Fibroblast of mammary gland (primary cell): ENCODE measurements at regions not wholly inside any gene's neighbourhood (a gene's known extent, or its start where the extent isn't known, plus 50 kb on each side); places are given as distances from the start of the nearest gene placed in this dataset.
"Not testable (repeated sequence)": the region's sequence is repeated elsewhere in the genome, so short reads cannot be mapped to it uniquely, and the experiment has no call there.

Experiments used
- DNase-seq: peaks from one replicate; pipeline ENCODE4 v3.0.0-alpha.2; 2010; ENCODE audit warnings: low read depth
- H3K4me3 ChIP-seq: 2 replicates; pipeline ENCODE4 v1.5.1; 2011; ENCODE audit warnings: low read depth, mild to moderate bottlenecking, low read length, moderate library complexity; ENCODE audit not compliant: control insufficient read depth
- CTCF ChIP-seq: conservative IDR thresholded peaks from 2 replicates; pipeline ENCODE4 v1.5.1; 2011; ENCODE audit warnings: low read depth, low read length, inconsistent platforms; ENCODE audit not compliant: control insufficient read depth, insufficient read depth

GRCh38 chr3:66928252-66928651 is 69.9 kb upstream of the KBTBD8 start:
- no peak overlapping the region for H3K4me3 ChIP-seq
- no peak for DNase-seq
- no peak for TF ChIP-seq CTCF

- H3K4me3 ChIP-seq: no peak overlapping the region
- no peak for DNase-seq
- no peak for TF ChIP-seq CTCF
These were observed 66.8 kb upstream of the KBTBD8 start for GRCh38 chr3:66931291-66931690.

- H3K4me3 ChIP-seq: no peak overlapping the region
- DNase-seq: no peak
- TF ChIP-seq CTCF: no peak
These were observed 66.4 kb upstream of the KBTBD8 start for GRCh38 chr3:66931699-66932098.

- no peak for DNase-seq
These were observed 64.9 kb upstream of the KBTBD8 start for GRCh38 chr3:66933233-66933632.

DNA sequence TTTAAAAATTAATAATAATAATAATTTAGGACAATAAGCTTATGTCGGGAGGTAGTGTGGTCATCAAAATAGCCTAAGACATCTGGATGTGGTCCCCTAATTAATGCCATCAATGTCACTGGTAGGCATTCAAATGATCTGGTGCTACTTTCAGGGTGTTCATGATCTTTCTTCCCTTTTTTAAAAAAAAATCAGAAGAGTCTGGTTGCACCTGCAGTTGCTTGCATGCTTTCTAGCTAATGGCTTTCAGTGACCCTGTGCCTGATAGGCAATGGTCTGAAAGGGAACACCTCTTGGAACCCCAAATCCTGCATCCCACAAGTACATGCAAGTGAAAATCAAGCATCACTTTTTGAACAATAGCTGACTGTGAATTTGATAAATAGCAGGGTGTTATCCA is 64.1 kb upstream of the KBTBD8 start:
- no peak for TF ChIP-seq CTCF
- H3K4me3 ChIP-seq: no peak overlapping the region
- no peak for DNase-seq

More at GRCh38 chr3:66933233-66933632, 64.9 kb upstream of the KBTBD8 start:
- no peak overlapping the region for H3K4me3 ChIP-seq
- TF ChIP-seq CTCF: no peak

DNA sequence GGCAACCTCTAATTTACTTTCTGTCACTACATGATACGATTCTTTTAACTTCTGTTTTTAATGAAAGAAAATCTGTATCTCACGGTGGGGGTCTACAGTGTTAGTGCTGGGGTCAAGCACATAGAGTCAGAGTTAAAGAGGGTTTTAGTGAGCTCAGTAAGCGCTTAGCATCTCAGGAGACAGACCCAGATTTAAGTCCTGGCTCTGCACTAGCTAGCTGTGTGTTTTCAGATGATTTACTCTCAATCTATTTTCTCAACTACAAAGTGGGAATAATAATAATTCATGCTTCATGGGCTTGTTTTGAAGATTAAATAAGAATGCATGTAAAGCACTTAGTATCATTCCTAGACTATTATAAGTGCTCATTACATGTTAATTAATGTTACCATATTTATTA is 63.4 kb upstream of the KBTBD8 start:
- DNase-seq: no peak
- no peak for TF ChIP-seq CTCF
- H3K4me3 ChIP-seq: no peak overlapping the region

GRCh38 chr3:66937041-66937440 is 61.1 kb upstream of the KBTBD8 start:
- DNase-seq: peak; percentile 15
- H3K4me3 ChIP-seq: not testable (repeated sequence)
